DOHH2 (cell line): ENCODE measurements at regions not wholly inside any gene's neighbourhood (a gene's known extent, or its start where the extent isn't known, plus 50 kb on each side); places are given as distances from the start of the nearest gene placed in this dataset.

Source experiments
- H3F3A ChIP-seq: fragments of 200-600 bp; sonication (generic), shearing (Covaris generic); 2 replicates; pipeline ENCODE4 v1.6.0; 2016; ENCODE audit warnings: antibody characterized with exemption, mild to moderate bottlenecking; ENCODE audit not compliant: control insufficient read depth, insufficient read depth
- H3K27ac ChIP-seq: fragments of 200-600 bp; sonication (generic); 2 replicates; pipeline ENCODE4 v1.5.1; 2014; ENCODE audit warnings: low read depth, mild to moderate bottlenecking, low read length, moderate library complexity
- H3K27me3 ChIP-seq: fragments of 200-600 bp; sonication (generic); 2 replicates; pipeline ENCODE4 v1.6.1; 2014; ENCODE audit warnings: mild to moderate bottlenecking, low read length, mixed read lengths; ENCODE audit not compliant: control insufficient read depth
- H3K36me3 ChIP-seq: fragments of 200-600 bp; sonication (generic); 2 replicates; pipeline ENCODE4 v1.6.1; 2014; ENCODE audit warnings: mild to moderate bottlenecking, low read length, moderate library complexity, mixed read lengths; ENCODE audit not compliant: control insufficient read depth
- H3K4me1 ChIP-seq: fragments of 200-600 bp; sonication (generic); 2 replicates; pipeline ENCODE4 v1.6.1; 2014; ENCODE audit warnings: mild to moderate bottlenecking, low read length, mixed read lengths; ENCODE audit not compliant: control insufficient read depth
- H3K4me2 ChIP-seq: fragments of 200-600 bp; sonication (generic); 2 replicates; pipeline ENCODE4 v1.6.0; 2014; ENCODE audit warnings: mild to moderate bottlenecking, low read length, moderate library complexity
- H3K4me3 ChIP-seq: fragments of 200-600 bp; sonication (generic); 2 replicates; pipeline ENCODE4 v1.5.1; 2014; ENCODE audit warnings: mild to moderate bottlenecking, low read length, mixed read lengths
- H3K79me2 ChIP-seq: fragments of 200-600 bp; sonication (generic); 2 replicates; pipeline ENCODE4 v1.6.1; 2014; ENCODE audit warnings: mild to moderate bottlenecking, low read length, mixed read lengths; ENCODE audit not compliant: control insufficient read depth
- H3K9me2 ChIP-seq: fragments of 200-600 bp; sonication (generic); replicated peaks from 2 replicates; pipeline ENCODE4 v1.6.1; 2014; ENCODE audit warnings: mild to moderate bottlenecking, low read length, mixed read lengths; ENCODE audit not compliant: control insufficient read depth
- H3K9me3 ChIP-seq: fragments of 200-600 bp; sonication (generic); 2 replicates; pipeline ENCODE4 v1.6.1; 2014; ENCODE audit warnings: antibody characterized with exemption, low read length, mixed read lengths; ENCODE audit not compliant: control insufficient read depth, insufficient read depth
- H4K20me1 ChIP-seq: fragments of 200-600 bp; sonication (generic); 2 replicates; pipeline ENCODE4 v1.6.0; 2014; ENCODE audit warnings: low read depth, mild to moderate bottlenecking, antibody characterized with exemption, low read length, moderate library complexity; ENCODE audit not compliant: control insufficient read depth, insufficient read depth
- EZH2phosphoT487 ChIP-seq: fragments of 200-600 bp; sonication (generic); IDR thresholded peaks from 2 replicates; pipeline ENCODE4 v1.6.1; 2017; ENCODE audit warnings: borderline replicate concordance, mild to moderate bottlenecking, antibody characterized with exemption, low read length, moderate library complexity, mixed read lengths
- TF ChIP-seq, protein P1 (sequence below): fragments of 200-600 bp; sonication (generic); IDR thresholded peaks from one replicate; pipeline ENCODE4 v1.5.1; 2014; ENCODE audit warnings: antibody characterized with exemption, mild to moderate bottlenecking, low read depth, low read length; ENCODE audit not compliant: poor library complexity, severe bottlenecking

DNA sequence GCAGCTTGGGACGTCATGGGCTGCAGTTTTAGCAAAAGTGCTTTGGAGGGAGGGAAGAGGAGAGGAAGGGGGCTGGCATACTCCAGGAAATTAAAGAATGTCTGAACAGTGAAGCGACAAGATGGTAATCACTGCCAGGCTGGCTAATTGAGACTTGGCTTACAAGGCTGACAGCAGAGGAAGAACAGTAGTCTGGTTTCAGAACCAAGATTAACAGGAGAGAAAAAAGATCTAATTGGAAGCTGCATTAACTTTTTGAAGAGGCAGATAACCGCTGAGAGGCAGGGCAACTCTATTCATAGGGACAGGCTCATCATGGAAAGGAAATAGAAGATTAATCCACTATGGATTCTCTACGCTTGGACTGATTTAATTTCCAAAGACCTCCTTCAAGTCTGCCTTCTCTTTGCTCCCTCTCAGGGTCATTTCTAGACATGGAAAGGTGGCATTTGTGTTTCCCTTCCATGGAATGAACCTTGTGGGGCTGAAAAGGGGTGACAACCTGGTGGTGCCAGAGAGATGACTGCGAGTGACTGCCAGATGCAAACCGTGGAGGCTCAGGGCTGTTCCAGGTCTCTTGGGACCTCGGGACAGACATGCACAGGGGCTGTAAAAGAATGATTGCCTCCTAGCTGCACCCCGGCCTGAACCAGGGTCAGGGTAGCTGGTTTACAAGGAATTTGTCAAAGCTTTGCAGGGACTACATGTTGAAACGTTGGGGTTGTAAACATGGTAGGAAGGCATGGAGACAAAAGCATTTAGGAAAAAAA, 210.2 kb upstream of the NPY start:
- H3F3A ChIP-seq: no peaks in the 10 kb centered on the region
- no peak overlapping the region for H3K4me3 ChIP-seq
- H3K4me1 ChIP-seq: no peaks in the 10 kb centered on the region
- no peak overlapping the region for H3K27ac ChIP-seq
- H3K79me2 ChIP-seq: no peaks in the 10 kb centered on the region
- H3K27me3 ChIP-seq: peaks cover 4% of the 10 kb centered on the region; the same call in 1 of the 2 replicates
- no peaks in the 10 kb centered on the region for H4K20me1 ChIP-seq
- no peaks in the 10 kb centered on the region for H3K9me3 ChIP-seq
- H3K4me2 ChIP-seq: no peak overlapping the region
- H3K9me2 ChIP-seq: no peaks in the 10 kb centered on the region
- H3K36me3 ChIP-seq: no peaks in the 10 kb centered on the region
- TF ChIP-seq EZH2phosphoT487: no peak
- TF ChIP-seq, protein P1, sequence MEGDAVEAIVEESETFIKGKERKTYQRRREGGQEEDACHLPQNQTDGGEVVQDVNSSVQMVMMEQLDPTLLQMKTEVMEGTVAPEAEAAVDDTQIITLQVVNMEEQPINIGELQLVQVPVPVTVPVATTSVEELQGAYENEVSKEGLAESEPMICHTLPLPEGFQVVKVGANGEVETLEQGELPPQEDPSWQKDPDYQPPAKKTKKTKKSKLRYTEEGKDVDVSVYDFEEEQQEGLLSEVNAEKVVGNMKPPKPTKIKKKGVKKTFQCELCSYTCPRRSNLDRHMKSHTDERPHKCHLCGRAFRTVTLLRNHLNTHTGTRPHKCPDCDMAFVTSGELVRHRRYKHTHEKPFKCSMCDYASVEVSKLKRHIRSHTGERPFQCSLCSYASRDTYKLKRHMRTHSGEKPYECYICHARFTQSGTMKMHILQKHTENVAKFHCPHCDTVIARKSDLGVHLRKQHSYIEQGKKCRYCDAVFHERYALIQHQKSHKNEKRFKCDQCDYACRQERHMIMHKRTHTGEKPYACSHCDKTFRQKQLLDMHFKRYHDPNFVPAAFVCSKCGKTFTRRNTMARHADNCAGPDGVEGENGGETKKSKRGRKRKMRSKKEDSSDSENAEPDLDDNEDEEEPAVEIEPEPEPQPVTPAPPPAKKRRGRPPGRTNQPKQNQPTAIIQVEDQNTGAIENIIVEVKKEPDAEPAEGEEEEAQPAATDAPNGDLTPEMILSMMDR: no peak

- Histone ChIP-seq H3K9me2 (no peaks in the 10 kb centered on the region), H3K9me3 (no peaks in the 10 kb centered on the region), H3K4me1 (no peaks in the 10 kb centered on the region), H3K4me2 (no peak overlapping the region), H3F3A (no peaks in the 10 kb centered on the region), H4K20me1 (no peaks in the 10 kb centered on the region), H3K36me3 (no peaks in the 10 kb centered on the region), H3K79me2 (no peaks in the 10 kb centered on the region), H3K27me3 (peaks cover 4% of the 10 kb centered on the region; the same call in 1 of the 2 replicates), H3K4me3 (no peak overlapping the region), H3K27ac (no peak overlapping the region)
- TF ChIP-seq, protein P1: no peak
- no peak for TF ChIP-seq EZH2phosphoT487
Measured at GRCh38 chr7:24075426-24075810, 208.6 kb upstream of the NPY start.

DNA sequence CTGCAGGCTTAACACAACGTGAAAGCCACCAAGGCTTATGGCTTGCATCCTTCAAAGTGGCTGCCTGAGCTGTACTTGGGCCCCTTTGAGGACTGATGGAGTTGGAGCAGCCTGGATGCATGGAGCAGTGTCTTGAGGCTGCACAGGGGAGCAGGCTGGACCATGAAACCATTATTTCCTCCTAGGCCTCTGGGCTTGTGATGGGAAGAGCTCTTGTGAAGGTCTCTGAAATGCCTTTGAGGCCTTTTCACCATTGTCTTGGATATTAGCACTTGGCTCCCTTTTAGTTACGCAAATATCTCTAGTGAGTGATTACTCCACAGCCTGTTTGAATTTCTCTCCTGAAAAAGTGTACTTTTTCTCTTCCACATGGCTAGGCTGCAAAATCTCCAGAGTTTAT, 201.2 kb upstream of the NPY start:
- no peaks in the 10 kb centered on the region for H3K4me1 ChIP-seq
- no peak overlapping the region for H3K27ac ChIP-seq
- no peaks in the 10 kb centered on the region for H3K9me2 ChIP-seq
- H3K4me3 ChIP-seq: no peak overlapping the region
- no peaks in the 10 kb centered on the region for H3K9me3 ChIP-seq
- no peaks in the 10 kb centered on the region for H4K20me1 ChIP-seq
- H3K4me2 ChIP-seq: no peak overlapping the region
- no peaks in the 10 kb centered on the region for H3K36me3 ChIP-seq
- H3K79me2 ChIP-seq: no peaks in the 10 kb centered on the region
- H3F3A ChIP-seq: no peaks in the 10 kb centered on the region
- H3K27me3 ChIP-seq: no peaks in the 10 kb centered on the region
- TF ChIP-seq, protein P1: no peak
- no peak for TF ChIP-seq EZH2phosphoT487
